PC-9 (cell line): ENCODE measurements at regions not wholly inside any gene's neighbourhood (a gene's known extent, or its start where the extent isn't known, plus 50 kb on each side); places are given as distances from the start of the nearest gene placed in this dataset.
"Not testable (repeated sequence)": the region's sequence is repeated elsewhere in the genome, so short reads cannot be mapped to it uniquely, and the experiment has no call there.

Experiments
- BruUV-seq: library from RNA; stranded (reverse); fragments of 400-500 nt; replicated peaks from 2 replicates; lab custom pipeline; 2021; lab: Mats Ljungman, UMichigan
- CTCF ChIA-PET: fragments of 300-600 bp; sonication (Branson Sonifier 250); formaldehyde crosslinking; loops from one replicate; lab custom pipeline; 2022; ENCODE audit warnings: antibody characterized with exemption; lab: Charles Lee
- POLR2A ChIA-PET: fragments of 300-600 bp; sonication (Branson Sonifier 250); formaldehyde crosslinking; loops from one replicate; lab custom pipeline; 2022; ENCODE audit warnings: antibody characterized with exemption; ENCODE audit not compliant: unreplicated experiment; lab: Charles Lee
- DNase-seq, 2 experiments: peaks; one replicate each; pipeline versions ENCODE4 v3.0.0 to v3.0.0-alpha.2; 2015 to 2022; ENCODE audit warnings: mixed read lengths in 1 of 2
- H2AFZ ChIP-seq: fragments of 200-600 bp; sonication (generic); 2 replicates; pipeline ENCODE4 v1.8.1; 2017; ENCODE audit warnings: antibody characterized with exemption
- H3F3A ChIP-seq: fragments of 200-600 bp; sonication (generic); 2 replicates; pipeline ENCODE4 v1.8.1; 2017; ENCODE audit warnings: antibody characterized with exemption, mild to moderate bottlenecking, low read depth; ENCODE audit not compliant: insufficient read depth
- H3K27ac ChIP-seq: fragments of 200-600 bp; sonication (generic); 2 replicates; pipeline ENCODE4 v1.6.1; 2016; ENCODE audit warnings: mixed run types
- H3K27me3 ChIP-seq: fragments of 200-600 bp; sonication (generic); 2 replicates; pipeline ENCODE4 v1.6.1; 2016; ENCODE audit warnings: low read depth, mixed run types; ENCODE audit not compliant: insufficient read depth
- H3K36me3 ChIP-seq: fragments of 200-600 bp; sonication (generic); 2 replicates; pipeline ENCODE4 v1.6.1; 2016; ENCODE audit warnings: low read depth, mixed run types
- H3K4me1 ChIP-seq: fragments of 200-600 bp; sonication (generic); replicated peaks from 2 replicates; pipeline ENCODE4 v1.6.1; 2016; ENCODE audit warnings: mixed run types; ENCODE audit not compliant: insufficient read depth
- H3K4me2 ChIP-seq: fragments of 200-600 bp; sonication (generic); 2 replicates; pipeline ENCODE4 v1.6.1; 2017; ENCODE audit warnings: mixed run types
- H3K4me3 ChIP-seq: fragments of 200-600 bp; sonication (generic); 2 replicates; pipeline ENCODE4 v1.6.1; 2016; ENCODE audit warnings: mixed run types
- H3K79me2 ChIP-seq: fragments of 200-600 bp; sonication (generic); 2 replicates; pipeline ENCODE4 v1.6.1; 2017; ENCODE audit warnings: low read depth, mixed run types
- H3K9me2 ChIP-seq: fragments of 200-600 bp; sonication (generic); 2 replicates; pipeline ENCODE4 v1.8.1; 2017; ENCODE audit warnings: mild to moderate bottlenecking; ENCODE audit not compliant: insufficient read depth
- H3K9me3 ChIP-seq: fragments of 200-600 bp; sonication (generic); 2 replicates; pipeline ENCODE4 v1.8.1; 2016; ENCODE audit warnings: low read depth; ENCODE audit not compliant: insufficient read depth
- H4K20me1 ChIP-seq: fragments of 200-600 bp; sonication (generic); 2 replicates; pipeline ENCODE4 v1.8.1; 2017; ENCODE audit not compliant: insufficient read depth
- CTCF ChIP-seq: fragments of 200-600 bp; sonication (generic); conservative IDR thresholded peaks from 2 replicates; pipeline ENCODE4 v1.6.1; 2017; ENCODE audit warnings: mixed run types, antibody characterized with exemption, mild to moderate bottlenecking, moderate library complexity
- EZH2 ChIP-seq: fragments of 200-600 bp; sonication (generic); IDR thresholded peaks from 2 replicates; pipeline ENCODE4 v1.8.0; 2017; ENCODE audit warnings: antibody characterized with exemption, low read depth
- intact Hi-C: fragments of 100-400 bp; cut with micrococcal nuclease; formaldehyde crosslinking; loops from one replicate; pipeline ENCODE4 v1.10.0; 2022; ENCODE audit not compliant: unreplicated experiment

GRCh38 chrX:903116-903515 lies 272.5 kb downstream of the SHOX start:
- no peak for TF ChIP-seq EZH2
- no peak for TF ChIP-seq CTCF
- H3F3A ChIP-seq = no peaks in the 10 kb centered on the region
- H2AFZ ChIP-seq = no peak overlapping the region
- H3K79me2 ChIP-seq = no peaks in the 10 kb centered on the region
- no peak overlapping the region for H3K4me3 ChIP-seq
- no peak overlapping the region for H3K4me2 ChIP-seq
- DNase-seq = no peak
- BruUV-seq = no TSS peak
- 0 out of 2 replicates have a peak, but pooled peaks cover 4% of the 10 kb centered on the region for H3K27me3 ChIP-seq
- no peaks in the 10 kb centered on the region for H3K9me2 ChIP-seq
- no peaks in the 10 kb centered on the region for H3K4me1 ChIP-seq
- no peaks in the 10 kb centered on the region for H4K20me1 ChIP-seq
- no peaks in the 10 kb centered on the region for H3K36me3 ChIP-seq
- CTCF ChIA-PET = no interaction called here
- H3K9me3 ChIP-seq = no peaks in the 10 kb centered on the region
- H3K27ac ChIP-seq = no peak overlapping the region
- POLR2A ChIA-PET = no interaction called here
- intact Hi-C loops = no loop called here

- Histone ChIP-seq H3K4me1 (no peaks in the 10 kb centered on the region), H2AFZ (no peak overlapping the region), H4K20me1 (no peaks in the 10 kb centered on the region), H3K9me2 (no peaks in the 10 kb centered on the region), H3K9me3 (no peaks in the 10 kb centered on the region), H3K36me3 (no peaks in the 10 kb centered on the region), H3K27ac (no peak overlapping the region), H3F3A (no peaks in the 10 kb centered on the region), H3K4me2 (no peak overlapping the region), H3K27me3 (no peaks in the 10 kb centered on the region), H3K4me3 (no peak overlapping the region), H3K79me2 (no peaks in the 10 kb centered on the region)
- ChIA-PET CTCF (no interaction called here), POLR2A (no interaction called here)
- intact Hi-C loops = no loop called here
- TF ChIP-seq EZH2 = no peak
- TF ChIP-seq CTCF = no peak
- DNase-seq = no peak
- no TSS peak for BruUV-seq
These were observed 265.7 kb downstream of the SHOX start for GRCh38 chrX:896256-896655.

GRCh38 chrX:889966-890651 lies 259.5 kb downstream of the SHOX start:
- Histone ChIP-seq H3K4me3 (no peak overlapping the region), H3K36me3 (no peaks in the 10 kb centered on the region), H3K79me2 (no peaks in the 10 kb centered on the region), H2AFZ (no peak overlapping the region), H3K27ac (no peak overlapping the region), H3K4me1 (no peaks in the 10 kb centered on the region), H3K27me3 (peaks cover 18% of the 10 kb centered on the region; the same call in 1 of the 2 replicates), H3K4me2 (no peak overlapping the region), H3F3A (no peaks in the 10 kb centered on the region), H3K9me2 (no peaks in the 10 kb centered on the region), H3K9me3 (no peaks in the 10 kb centered on the region), H4K20me1 (no peaks in the 10 kb centered on the region)
- intact Hi-C loops = no loop called here
- TF ChIP-seq EZH2 (no peak), CTCF (no peak)
- ChIA-PET POLR2A (no interaction called here), CTCF (no interaction called here)
- DNase-seq = no peak
- no TSS peak for BruUV-seq

DNA sequence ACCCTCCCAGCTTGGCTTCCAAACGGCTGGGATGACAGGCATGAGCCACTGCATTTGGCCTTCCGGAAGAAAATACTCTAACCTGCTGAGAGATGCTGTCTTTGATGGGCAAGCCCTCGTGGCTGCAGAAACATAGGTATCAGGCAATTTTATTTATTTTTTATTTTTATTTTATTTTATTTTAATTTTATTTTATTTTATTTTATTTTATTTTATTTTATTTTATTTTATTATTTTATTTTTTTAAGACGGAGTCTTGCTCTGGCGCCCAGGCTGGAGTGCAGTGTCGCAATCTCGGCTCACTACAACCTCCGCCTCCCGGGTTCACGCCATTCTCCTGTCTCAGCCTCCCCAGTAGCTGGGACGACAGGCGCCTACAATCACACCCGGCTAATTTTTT lies 257.1 kb downstream of the SHOX start:
- H3K4me2 ChIP-seq, CTCF ChIA-PET, POLR2A ChIA-PET, intact Hi-C loops, DNase-seq, H3K27ac ChIP-seq, H3K9me2 ChIP-seq, H3F3A ChIP-seq, H3K4me1 ChIP-seq, H4K20me1 ChIP-seq, BruUV-seq, H3K9me3 ChIP-seq, H2AFZ ChIP-seq, H3K79me2 ChIP-seq, H3K4me3 ChIP-seq, H3K36me3 ChIP-seq: not testable (repeated sequence)
- H3K27me3 ChIP-seq = peaks cover 34% of the 10 kb centered on the region; the same call in 1 of the 2 replicates
